SK-N-MC (cell line): ENCODE measurements at regions not wholly inside any gene's neighbourhood (a gene's known extent, or its start where the extent isn't known, plus 50 kb on each side); places are given as distances from the start of the nearest gene placed in this dataset.

Source experiments
- DNase-seq: peaks from one replicate; pipeline ENCODE4 v3.0.0-alpha.2; 2011; ENCODE audit warnings: low read depth, low spot score
- H3K27ac ChIP-seq: fragments of 200-600 bp; sonication (generic); 2 replicates; pipeline ENCODE4 v1.5.1; 2016; ENCODE audit warnings: mixed run types
- H3K36me3 ChIP-seq: fragments of 200-600 bp; sonication (generic); 2 replicates; pipeline ENCODE4 v1.6.1; 2017; ENCODE audit warnings: antibody characterized with exemption, low read length, mixed read lengths; ENCODE audit not compliant: insufficient read depth
- H3K4me3 ChIP-seq: fragments of 200-600 bp; sonication (generic); 2 replicates; pipeline ENCODE4 v1.5.1; 2016
- H3K9ac ChIP-seq: fragments of 200-600 bp; sonication (generic); 2 replicates; pipeline ENCODE4 v1.8.0; 2017; ENCODE audit warnings: mixed run types, mixed read lengths; ENCODE audit not compliant: insufficient read length
- H3K9me3 ChIP-seq: fragments of 200-600 bp; sonication (generic); 2 replicates; pipeline ENCODE4 v1.6.1; 2017; ENCODE audit warnings: low read depth, mild to moderate bottlenecking, antibody characterized with exemption, low read length, moderate library complexity, mixed read lengths
- EZH2 ChIP-seq: fragments of 200-600 bp; sonication (generic); IDR thresholded peaks from one replicate; pipeline ENCODE4 v1.6.1; 2017; ENCODE audit warnings: antibody characterized with exemption
- FOXP2 ChIP-seq: optimal IDR thresholded peaks from 2 replicates; pipeline ENCODE3; 2011; ENCODE audit warnings: mild to moderate bottlenecking, moderate library complexity; ENCODE audit not compliant: insufficient read depth; ENCODE audit errors: extremely low read length, control extremely low read depth
- POLR2AphosphoS5 ChIP-seq: IDR thresholded peaks from 2 replicates; pipeline ENCODE4 v1.6.1; 2012; ENCODE audit warnings: mild to moderate bottlenecking, low read depth, low read length, borderline replicate concordance

GRCh38 chr12:60071759-60072191, 475.9 kb downstream of the SLC16A7 start:
- no peak for DNase-seq
- no peak overlapping the region for H3K27ac ChIP-seq
- TF ChIP-seq FOXP2 (no peak), EZH2 (no peak), POLR2AphosphoS5 (no peak)

GRCh38 chr12:60072911-60073310, 477.1 kb downstream of the SLC16A7 start:
- TF ChIP-seq FOXP2 (no peak), POLR2AphosphoS5 (no peak), EZH2 (no peak)
- H3K27ac ChIP-seq = no peak overlapping the region
- no peaks in the 10 kb centered on the region for H3K9me3 ChIP-seq
- no peaks in the 10 kb centered on the region for H3K36me3 ChIP-seq
- H3K4me3 ChIP-seq = no peak overlapping the region
- no peak overlapping the region for H3K9ac ChIP-seq
- DNase-seq = no peak

More at GRCh38 chr12:60071759-60072191, 475.9 kb downstream of the SLC16A7 start:
- Histone ChIP-seq H3K36me3 (no peaks in the 10 kb centered on the region), H3K9ac (no peak overlapping the region), H3K9me3 (no peaks in the 10 kb centered on the region), H3K4me3 (no peak overlapping the region)

GRCh38 chr12:60075091-60075490, 479.3 kb downstream of the SLC16A7 start:
- Histone ChIP-seq H3K4me3 (no peak overlapping the region), H3K9ac (no peak overlapping the region), H3K36me3 (peaks cover 2% of the 10 kb centered on the region; the same call in 1 of the 2 replicates), H3K27ac (no peak overlapping the region), H3K9me3 (peaks cover 2% of the 10 kb centered on the region; the same call in 1 of the 2 replicates)
- TF ChIP-seq EZH2 (no peak), FOXP2 (no peak), POLR2AphosphoS5 (no peak)
- DNase-seq = no peak

GRCh38 chr12:60078026-60078425, 482.2 kb downstream of the SLC16A7 start:
- TF ChIP-seq POLR2AphosphoS5 (no peak), FOXP2 (no peak), EZH2 (no peak)
- peaks cover 2% of the 10 kb centered on the region; the same call in 1 of the 2 replicates for H3K9me3 ChIP-seq
- H3K9ac ChIP-seq = no peak overlapping the region
- H3K36me3 ChIP-seq = peaks cover 4% of the 10 kb centered on the region; the same call in 1 of the 2 replicates
- H3K4me3 ChIP-seq = no peak overlapping the region
- H3K27ac ChIP-seq = no peak overlapping the region
- DNase-seq = no peak

GRCh38 chr12:60093428-60093827, 497.6 kb downstream of the SLC16A7 start:
- H3K27ac ChIP-seq = no peak overlapping the region

GRCh38 chr12:60094436-60094835, 498.6 kb downstream of the SLC16A7 start:
- Histone ChIP-seq H3K9ac (no peak overlapping the region), H3K9me3 (no peaks in the 10 kb centered on the region), H3K27ac (no peak overlapping the region), H3K36me3 (no peaks in the 10 kb centered on the region), H3K4me3 (no peak overlapping the region)
- no peak for DNase-seq
- TF ChIP-seq EZH2 (no peak), POLR2AphosphoS5 (no peak), FOXP2 (no peak)

More at GRCh38 chr12:60093428-60093827, 497.6 kb downstream of the SLC16A7 start:
- Histone ChIP-seq H3K9ac (no peak overlapping the region), H3K4me3 (no peak overlapping the region), H3K36me3 (no peaks in the 10 kb centered on the region), H3K9me3 (no peaks in the 10 kb centered on the region)
- TF ChIP-seq FOXP2 (no peak), POLR2AphosphoS5 (no peak), EZH2 (no peak)
- no peak for DNase-seq

GRCh38 chr12:60096727-60097126, 500.9 kb downstream of the SLC16A7 start:
- no peak for DNase-seq
- Histone ChIP-seq H3K27ac (no peak overlapping the region), H3K9me3 (no peaks in the 10 kb centered on the region), H3K36me3 (no peaks in the 10 kb centered on the region), H3K4me3 (no peak overlapping the region), H3K9ac (no peak overlapping the region)
- no peak for TF ChIP-seq EZH2
- no peak for TF ChIP-seq POLR2AphosphoS5
- no peak for TF ChIP-seq FOXP2

GRCh38 chr12:60100160-60100559, 504.3 kb downstream of the SLC16A7 start:
- no peak overlapping the region for H3K4me3 ChIP-seq
- no peak overlapping the region for H3K9ac ChIP-seq
- no peak for TF ChIP-seq EZH2
- no peak for TF ChIP-seq FOXP2
- TF ChIP-seq POLR2AphosphoS5 = no peak
- H3K36me3 ChIP-seq = no peaks in the 10 kb centered on the region
- DNase-seq = no peak
- H3K27ac ChIP-seq = no peak overlapping the region
- no peaks in the 10 kb centered on the region for H3K9me3 ChIP-seq

GRCh38 chr12:60100852-60101251, 505.0 kb downstream of the SLC16A7 start:
- no peak for DNase-seq
- Histone ChIP-seq H3K9me3 (no peaks in the 10 kb centered on the region), H3K27ac (no peak overlapping the region), H3K4me3 (no peak overlapping the region), H3K9ac (no peak overlapping the region), H3K36me3 (no peaks in the 10 kb centered on the region)
- no peak for TF ChIP-seq EZH2
- no peak for TF ChIP-seq POLR2AphosphoS5
- no peak for TF ChIP-seq FOXP2
